Fibroblast of the aortic adventitia (primary cell): ENCODE measurements at regions not wholly inside any gene's neighbourhood (a gene's known extent, or its start where the extent isn't known, plus 50 kb on each side); places are given as distances from the start of the nearest gene placed in this dataset.

Experiments
- DNase-seq: peaks from one replicate; pipeline ENCODE4 v3.0.0-alpha.2; 2010; ENCODE audit warnings: low read depth
- H3K4me3 ChIP-seq: 2 replicates; pipeline ENCODE4 v1.5.1; 2011; ENCODE audit warnings: low read depth, mild to moderate bottlenecking, control low read depth, low read length, moderate library complexity
- CTCF ChIP-seq: IDR thresholded peaks from 2 replicates; pipeline ENCODE4 v1.5.1; 2011; ENCODE audit warnings: mild to moderate bottlenecking, low read length, control low read depth, inconsistent platforms; ENCODE audit not compliant: insufficient read depth

- no peak for TF ChIP-seq CTCF
- DNase-seq, result no peak
- H3K4me3 ChIP-seq, result no peak overlapping the region
Observed at GRCh38 chr15:35669021-35669420, 123.1 kb upstream of the DPH6 start.

- no peak for TF ChIP-seq CTCF
- no peak for DNase-seq
- no peak overlapping the region for H3K4me3 ChIP-seq
Observed at GRCh38 chr15:35669432-35670045, 123.6 kb upstream of the DPH6 start.

GRCh38 chr15:35671197-35671596, 125.2 kb upstream of the DPH6 start:
- no peak overlapping the region for H3K4me3 ChIP-seq
- no peak for TF ChIP-seq CTCF
- no peak for DNase-seq

GRCh38 chr15:35671981-35672380, 126.0 kb upstream of the DPH6 start:
- no peak for DNase-seq
- no peak for TF ChIP-seq CTCF
- no peak overlapping the region for H3K4me3 ChIP-seq

GRCh38 chr15:35673093-35673684, 127.2 kb upstream of the DPH6 start:
- no peak for TF ChIP-seq CTCF
- DNase-seq, result no peak
- H3K4me3 ChIP-seq, result no peak overlapping the region

GRCh38 chr15:35674873-35675781, 129.2 kb upstream of the DPH6 start:
- TF ChIP-seq CTCF, result no peak
- H3K4me3 ChIP-seq, result no peak overlapping the region
- peak; percentile 34 for DNase-seq
